ENCODE measurements at regions not wholly inside any gene's neighbourhood (a gene's known extent, or its start where the extent isn't known, plus 50 kb on each side); places are given as distances from the start of the nearest gene placed in this dataset.
A peak's percentile ranks its signal among the peaks of the same experiment; 100 is the strongest.

GRCh38 chr6:4615891-4616290 lies 160.3 kb upstream of the CDYL start:
- DNase-seq (ENCODE audit: low read depth, low spot score): no peak

GRCh38 chr6:4615231-4615630 lies 161.0 kb upstream of the CDYL start:
- DNase-seq (ENCODE audit: low read depth, low spot score): no peak

GRCh38 chr6:4614637-4615036 lies 161.6 kb upstream of the CDYL start:
- no peak for DNase-seq (ENCODE audit: low read depth, low spot score)

- DNase-seq (ENCODE audit: low read depth, low spot score): no peak
These were observed 162.4 kb upstream of the CDYL start for GRCh38 chr6:4613795-4614194.

- no peak for DNase-seq (ENCODE audit: low read depth, low spot score)
These were observed 162.8 kb upstream of the CDYL start for GRCh38 chr6:4613381-4613780.

- DNase-seq (ENCODE audit: low read depth, low spot score): no peak
These were observed 163.5 kb upstream of the CDYL start for GRCh38 chr6:4612636-4613171.

GRCh38 chr6:4611429-4612129 lies 164.6 kb upstream of the CDYL start:
- no peak for DNase-seq (ENCODE audit: low read depth, low spot score)

GRCh38 chr6:4610256-4610655 lies 165.9 kb upstream of the CDYL start:
- peak; percentile 62 for DNase-seq (ENCODE audit: low read depth, low spot score)

- no peak for DNase-seq (ENCODE audit: low read depth, low spot score)
These were observed 167.7 kb upstream of the CDYL start for GRCh38 chr6:4608361-4609115.

- no peak for DNase-seq (ENCODE audit: low read depth, low spot score)
These were observed 168.4 kb upstream of the CDYL start for GRCh38 chr6:4607793-4608192.

GRCh38 chr6:4606821-4607704 lies 169.1 kb upstream of the CDYL start:
- no peak for DNase-seq (ENCODE audit: low read depth, low spot score)

- no peak for DNase-seq (ENCODE audit: low read depth, low spot score)
These were observed 170.2 kb upstream of the CDYL start for GRCh38 chr6:4606016-4606415.

GRCh38 chr6:4603856-4604369 lies 172.3 kb upstream of the CDYL start:
- no peak for DNase-seq (ENCODE audit: low read depth, low spot score)

GRCh38 chr6:4603291-4603690 lies 172.9 kb upstream of the CDYL start:
- DNase-seq (ENCODE audit: low read depth, low spot score): peak; percentile 39

GRCh38 chr6:4599924-4600323 lies 176.3 kb upstream of the CDYL start:
- no peak for DNase-seq (ENCODE audit: low read depth, low spot score)

- DNase-seq (ENCODE audit: low read depth, low spot score): no peak
These were observed 177.7 kb upstream of the CDYL start for GRCh38 chr6:4598384-4598995.

- no peak for DNase-seq (ENCODE audit: low read depth, low spot score)
These were observed 182.3 kb upstream of the CDYL start for GRCh38 chr6:4593951-4594350.

- no peak for DNase-seq (ENCODE audit: low read depth, low spot score)
These were observed 184.2 kb upstream of the CDYL start for GRCh38 chr6:4592026-4592425.

GRCh38 chr6:4591218-4591617 lies 185.0 kb upstream of the CDYL start:
- DNase-seq (ENCODE audit: low read depth, low spot score): no peak

GRCh38 chr6:4589295-4589694 lies 186.9 kb upstream of the CDYL start:
- DNase-seq (ENCODE audit: low read depth, low spot score): no peak

- DNase-seq (ENCODE audit: low read depth, low spot score): no peak
These were observed 187.6 kb upstream of the CDYL start for GRCh38 chr6:4588581-4588980.

All from smooth muscle cell of the brain vasculature (primary cell).